CD14-positive monocyte (primary cell): ENCODE measurements at regions not wholly inside any gene's neighbourhood (a gene's known extent, or its start where the extent isn't known, plus 50 kb on each side); places are given as distances from the start of the nearest gene placed in this dataset.

Source experiments
- DNase-seq, 3 donors: peaks; one replicate each; pipeline ENCODE4 v3.0.0-alpha.2; 2011 to 2022
- H2AFZ ChIP-seq: 2 replicates; pipeline ENCODE4 v1.6.0; 2012; ENCODE audit warnings: mild to moderate bottlenecking, low read depth, low read length, inconsistent platforms; ENCODE audit not compliant: insufficient read depth, poor library complexity, severe bottlenecking
- H3K27ac ChIP-seq, 2 donors: 1 replicate in 1 of 2; 2 replicates in 1 of 2; pipeline ENCODE4 v1.5.1; 2012 to 2013; ENCODE audit warnings: low read length in 2 of 2, control low read depth in 1 of 2, inconsistent platforms in 1 of 2, low read depth in 1 of 2, mild to moderate bottlenecking in 1 of 2
- H3K27me3 ChIP-seq, 2 donors: one replicate each; pipeline versions ENCODE4 v1.6.0 to v1.6.1; 2011 to 2013; ENCODE audit warnings: low read length in 2 of 2; ENCODE audit not compliant: control insufficient read depth in 2 of 2, insufficient read depth in 2 of 2
- H3K36me3 ChIP-seq, 2 donors: replicated peaks in 1 of 2; 1 replicate in 1 of 2; 2 replicates in 1 of 2; pipeline versions ENCODE4 v1.5.1 to v1.6.1; 2012 to 2013; ENCODE audit warnings: low read length in 2 of 2, control low read depth in 1 of 2, inconsistent platforms in 1 of 2, mild to moderate bottlenecking in 1 of 2; ENCODE audit not compliant: insufficient read depth in 2 of 2, control insufficient read depth in 1 of 2
- H3K4me1 ChIP-seq, 2 donors: 1 replicate in 1 of 2; 2 replicates in 1 of 2; pipeline versions ENCODE4 v1.5.1 to v1.6.1; 2012 to 2013; ENCODE audit warnings: low read length in 2 of 2, control low read depth in 1 of 2, inconsistent platforms in 1 of 2, mild to moderate bottlenecking in 1 of 2, moderate library complexity in 1 of 2; ENCODE audit not compliant: insufficient read depth in 2 of 2, control insufficient read depth in 1 of 2
- H3K4me2 ChIP-seq: replicated peaks from 2 replicates; pipeline ENCODE3; 2012; ENCODE audit warnings: low read length, moderate library complexity, mild to moderate bottlenecking; ENCODE audit not compliant: poor library complexity, severe bottlenecking; ENCODE audit errors: extremely low read depth
- H3K4me3 ChIP-seq, 3 experiments: fragments of 200-600 bp in 1 of 3; sonication (generic) in 1 of 3; replicated peaks in 1 of 3; 1 replicate in 2 of 3; 2 replicates in 1 of 3; pipeline ENCODE4 v1.5.1; 2011 to 2013; ENCODE audit warnings: low read length in 3 of 3, mild to moderate bottlenecking in 3 of 3, control low read depth in 2 of 3, low read depth in 2 of 3, inconsistent platforms in 1 of 3, moderate library complexity in 1 of 3
- H3K79me2 ChIP-seq: 2 replicates; pipeline ENCODE4 v1.6.0; 2012; ENCODE audit warnings: mild to moderate bottlenecking, control low read depth, inconsistent platforms, low read length, moderate library complexity; ENCODE audit not compliant: insufficient read depth
- H3K9ac ChIP-seq: 2 replicates; pipeline ENCODE4 v1.6.0; 2017; ENCODE audit warnings: low read length, mild to moderate bottlenecking; ENCODE audit not compliant: insufficient read depth, poor library complexity, severe bottlenecking
- H3K9me3 ChIP-seq, 2 donors: replicated peaks in 1 of 2; 1 replicate in 1 of 2; 2 replicates in 1 of 2; pipeline versions ENCODE4 v1.5.1 to v1.6.1; 2012 to 2013; ENCODE audit warnings: low read length in 2 of 2, control low read depth in 1 of 2; ENCODE audit not compliant: control insufficient read depth in 1 of 2, insufficient read depth in 1 of 2
- H4K20me1 ChIP-seq: 2 replicates; pipeline ENCODE4 v1.6.0; 2012; ENCODE audit warnings: mild to moderate bottlenecking, low read length, control low read depth, moderate library complexity; ENCODE audit not compliant: insufficient read depth
- H3K27ac Mint-ChIP-seq, 7 donors: one replicate each; pipeline ENCODE4 v1.8.0; 2020; ENCODE audit warnings: mild to moderate bottlenecking in 7 of 7, mixed read lengths in 7 of 7, moderate library complexity in 6 of 7, inconsistent platforms in 2 of 7
- H3K27me3 Mint-ChIP-seq, 3 donors: one replicate each; pipeline ENCODE4 v1.8.0; 2021 to 2022; ENCODE audit warnings: low read depth in 3 of 3, mild to moderate bottlenecking in 3 of 3, mixed read lengths in 3 of 3, moderate library complexity in 3 of 3, inconsistent platforms in 1 of 3
- H3K36me3 Mint-ChIP-seq, 2 donors: one replicate each; pipeline ENCODE4 v1.8.0; 2020; ENCODE audit warnings: mixed read lengths in 2 of 2, inconsistent platforms in 1 of 2, mild to moderate bottlenecking in 1 of 2
- H3K4me1 Mint-ChIP-seq: one replicate; pipeline ENCODE4 v1.8.0; 2020; ENCODE audit warnings: mild to moderate bottlenecking, mixed read lengths
- H3K4me3 Mint-ChIP-seq, 2 donors: one replicate each; pipeline ENCODE4 v1.8.0; 2020; ENCODE audit warnings: mild to moderate bottlenecking in 2 of 2, mixed read lengths in 2 of 2, moderate library complexity in 1 of 2
- H3K9me3 Mint-ChIP-seq, 7 donors: one replicate each; pipeline ENCODE4 v1.8.0; 2020 to 2022; ENCODE audit warnings: mixed read lengths in 7 of 7, mild to moderate bottlenecking in 6 of 7, moderate library complexity in 6 of 7, inconsistent platforms in 2 of 7
- CTCF ChIP-seq: fragments of 200-600 bp; IDR thresholded peaks from one replicate; pipeline ENCODE4 v1.8.0; 2022; ENCODE audit warnings: antibody characterized with exemption, mild to moderate bottlenecking
- WGBS: methylation state at CpG from one replicate; pipeline ENCODE4 v1.1.5; 2013; ENCODE audit warnings: missing lambda C conversion rate; ENCODE audit not compliant: insufficient coverage; 5-methylcytosine and 5-hydroxymethylcytosine counted together
- intact Hi-C, 2 donors: fragments of 100-400 bp; cut with micrococcal nuclease; formaldehyde crosslinking; loops; one replicate each; pipeline versions ENCODE4 v1.15.0 to v1.15.1; 2023

- 75% methylated on average over 7 of the region's 10 CpGs for WGBS
- Mint-ChIP-seq H3K27ac (no peak overlapping the region), H3K27me3 (no peaks in the 10 kb centered on the region), H3K4me3 (no peak overlapping the region), H3K36me3 (no peaks in the 10 kb centered on the region), H3K9me3 (peaks cover 6 to 28% (median 13%) of the 10 kb centered on the region in 7 donors), H3K4me1 (no peaks in the 10 kb centered on the region)
- Histone ChIP-seq H3K27ac (no peak overlapping the region), H4K20me1 (no peaks in the 10 kb centered on the region), H3K36me3 (no peaks in the 10 kb centered on the region), H3K79me2 (no peaks in the 10 kb centered on the region), H3K4me2 (no peak overlapping the region), H2AFZ (no peak overlapping the region), H3K4me1 (no peaks in the 10 kb centered on the region), H3K9me3 (peaks cover 28 to 35% of the 10 kb centered on the region in 2 donors), H3K9ac (no peak overlapping the region), H3K27me3 (no peaks in the 10 kb centered on the region), H3K4me3 (no peak overlapping the region)
- intact Hi-C loops, result no loop called here
- TF ChIP-seq CTCF, result no peak
- DNase-seq, result no peak
These were observed 380.8 kb upstream of the NDN start for GRCh38 chr15:24067733-24068501.

- Histone ChIP-seq H3K36me3 (no peaks in the 10 kb centered on the region), H3K27me3 (no peaks in the 10 kb centered on the region), H4K20me1 (no peaks in the 10 kb centered on the region), H3K4me3 (no peak overlapping the region), H3K79me2 (no peaks in the 10 kb centered on the region), H3K9me3 (peaks cover 16 to 28% of the 10 kb centered on the region in 2 donors), H3K4me1 (no peaks in the 10 kb centered on the region), H3K4me2 (no peak overlapping the region), H2AFZ (no peak overlapping the region), H3K9ac (no peak overlapping the region), H3K27ac (no peak overlapping the region)
- Mint-ChIP-seq H3K4me1 (no peaks in the 10 kb centered on the region), H3K27me3 (no peaks in the 10 kb centered on the region), H3K4me3 (no peak overlapping the region), H3K27ac (no peak overlapping the region), H3K36me3 (no peaks in the 10 kb centered on the region), H3K9me3 (peaks cover under 1 to 22% (median 15%) of the 10 kb centered on the region in 7 donors)
- WGBS, result no CpG with 5 or more reads among the region's 2 CpGs
- no peak for TF ChIP-seq CTCF
- DNase-seq, result no peak
- intact Hi-C loops, result no loop called here
These were observed 388.4 kb upstream of the NDN start for GRCh38 chr15:24075420-24076089.
